Activated CD8-positive, alpha-beta memory T cell treated with anti-CD3 and anti-CD28 coated beads, Interleukin-2, amount 10 ng/mL, durations not matched to agents 7 days and 5 days (primary cell): ENCODE measurements at regions not wholly inside any gene's neighbourhood (a gene's known extent, or its start where the extent isn't known, plus 50 kb on each side); places are given as distances from the start of the nearest gene placed in this dataset.

Experiments
- ATAC-seq: fragments of 150-1000 bp; cut with Tn5 transposase; one replicate; pipeline ENCODE4 v1.10.0; 2021; ENCODE audit warnings: moderate library complexity
- CTCF ChIA-PET: fragments of 350-600 bp; sonication (Branson Sonifier 250); formaldehyde crosslinking; loops from one replicate; lab custom pipeline; 2021; ENCODE audit warnings: antibody characterized with exemption; lab: Charles Lee
- DNase-seq: peaks from one replicate; pipeline ENCODE4 v3.0.0-alpha.2; 2020
- H3K27ac Mint-ChIP-seq: one replicate; pipeline ENCODE4 v1.8.0; 2021; ENCODE audit warnings: mild to moderate bottlenecking, mixed read lengths
- H3K27me3 Mint-ChIP-seq: one replicate; pipeline ENCODE4 v1.8.0; 2021; ENCODE audit warnings: mixed read lengths
- H3K36me3 Mint-ChIP-seq: one replicate; pipeline ENCODE4 v1.8.0; 2021; ENCODE audit warnings: mild to moderate bottlenecking, mixed read lengths
- H3K4me1 Mint-ChIP-seq: one replicate; pipeline ENCODE4 v1.8.0; 2021; ENCODE audit warnings: mixed read lengths
- H3K4me3 Mint-ChIP-seq: one replicate; pipeline ENCODE4 v1.8.0; 2021; ENCODE audit warnings: mild to moderate bottlenecking, moderate library complexity, mixed read lengths
- H3K9me3 Mint-ChIP-seq: one replicate; pipeline ENCODE4 v1.8.0; 2022; ENCODE audit warnings: low read depth, mixed read lengths

- no peak for ATAC-seq
- no peaks in the 10 kb centered on the region for H3K4me1 Mint-ChIP-seq
- no peak for DNase-seq
- no peaks in the 10 kb centered on the region for H3K27me3 Mint-ChIP-seq
- H3K4me3 Mint-ChIP-seq: no peak overlapping the region
- no peaks in the 10 kb centered on the region for H3K36me3 Mint-ChIP-seq
- H3K9me3 Mint-ChIP-seq: peaks cover 8% of the 10 kb centered on the region
- H3K27ac Mint-ChIP-seq: no peak overlapping the region
- CTCF ChIA-PET: interaction anchor here (0.8 to 1.2 kb wide), 2 partner anchors 82 to 437 kb away, joined by 3 read pairs; no protein-coding TSS in a partner anchor
These were observed 321.0 kb upstream of the TRPC7 start for GRCh38 chr5:136686192-136686872.

GRCh38 chr5:136682986-136683385, 317.6 kb upstream of the TRPC7 start:
- CTCF ChIA-PET: no interaction called here
- Mint-ChIP-seq H3K4me3 (no peak overlapping the region), H3K36me3 (no peaks in the 10 kb centered on the region), H3K27me3 (no peaks in the 10 kb centered on the region), H3K4me1 (no peaks in the 10 kb centered on the region), H3K9me3 (peaks cover 5% of the 10 kb centered on the region), H3K27ac (no peak overlapping the region)
- ATAC-seq (no peak), DNase-seq (no peak)

- no peak for DNase-seq
- Mint-ChIP-seq H3K36me3 (no peaks in the 10 kb centered on the region), H3K27me3 (no peaks in the 10 kb centered on the region), H3K4me3 (no peak overlapping the region), H3K27ac (no peak overlapping the region), H3K4me1 (no peaks in the 10 kb centered on the region), H3K9me3 (peaks cover 5% of the 10 kb centered on the region)
- ATAC-seq: no peak
- CTCF ChIA-PET: no interaction called here
These were observed 313.9 kb upstream of the TRPC7 start for GRCh38 chr5:136679233-136679632.

- CTCF ChIA-PET: no interaction called here
- no peaks in the 10 kb centered on the region for H3K27me3 Mint-ChIP-seq
- H3K9me3 Mint-ChIP-seq: peaks cover 5% of the 10 kb centered on the region
- no peaks in the 10 kb centered on the region for H3K4me1 Mint-ChIP-seq
- no peak overlapping the region for H3K27ac Mint-ChIP-seq
- DNase-seq: no peak
- ATAC-seq: no peak
- no peak overlapping the region for H3K4me3 Mint-ChIP-seq
- H3K36me3 Mint-ChIP-seq: no peaks in the 10 kb centered on the region
These were observed 311.9 kb upstream of the TRPC7 start for GRCh38 chr5:136677217-136677616.

GRCh38 chr5:136676685-136677084, 311.3 kb upstream of the TRPC7 start:
- DNase-seq: no peak
- no peak overlapping the region for H3K4me3 Mint-ChIP-seq
- no peaks in the 10 kb centered on the region for H3K4me1 Mint-ChIP-seq
- no peaks in the 10 kb centered on the region for H3K36me3 Mint-ChIP-seq
- H3K27ac Mint-ChIP-seq: no peak overlapping the region
- H3K9me3 Mint-ChIP-seq: peaks cover 5% of the 10 kb centered on the region
- no peak for ATAC-seq
- H3K27me3 Mint-ChIP-seq: no peaks in the 10 kb centered on the region
- CTCF ChIA-PET: no interaction called here

GRCh38 chr5:136675769-136676168, 310.4 kb upstream of the TRPC7 start:
- Mint-ChIP-seq H3K4me3 (no peak overlapping the region), H3K27ac (no peak overlapping the region), H3K9me3 (peaks cover 2% of the 10 kb centered on the region), H3K36me3 (no peaks in the 10 kb centered on the region), H3K27me3 (no peaks in the 10 kb centered on the region), H3K4me1 (no peaks in the 10 kb centered on the region)
- DNase-seq: no peak
- CTCF ChIA-PET: no interaction called here
- no peak for ATAC-seq

- Mint-ChIP-seq H3K4me3 (no peak overlapping the region), H3K27ac (no peak overlapping the region), H3K27me3 (no peaks in the 10 kb centered on the region), H3K36me3 (no peaks in the 10 kb centered on the region), H3K9me3 (no peaks in the 10 kb centered on the region), H3K4me1 (no peaks in the 10 kb centered on the region)
- DNase-seq (no peak), ATAC-seq (no peak)
- CTCF ChIA-PET: no interaction called here
These were observed 308.8 kb upstream of the TRPC7 start for GRCh38 chr5:136674178-136674577.

- Mint-ChIP-seq H3K4me3 (no peak overlapping the region), H3K36me3 (no peaks in the 10 kb centered on the region), H3K27me3 (no peaks in the 10 kb centered on the region), H3K27ac (no peak overlapping the region), H3K9me3 (peaks cover 2% of the 10 kb centered on the region), H3K4me1 (no peaks in the 10 kb centered on the region)
- ATAC-seq: no peak
- DNase-seq: no peak
- CTCF ChIA-PET: no interaction called here
These were observed 302.4 kb upstream of the TRPC7 start for GRCh38 chr5:136667789-136668188.

GRCh38 chr5:136666970-136667620, 301.8 kb upstream of the TRPC7 start:
- Mint-ChIP-seq H3K27me3 (no peaks in the 10 kb centered on the region), H3K9me3 (peaks cover 2% of the 10 kb centered on the region), H3K4me1 (no peaks in the 10 kb centered on the region), H3K27ac (no peak overlapping the region), H3K4me3 (no peak overlapping the region), H3K36me3 (no peaks in the 10 kb centered on the region)
- CTCF ChIA-PET: no interaction called here
- ATAC-seq (no peak), DNase-seq (no peak)

GRCh38 chr5:136665331-136665730, 300.0 kb upstream of the TRPC7 start:
- CTCF ChIA-PET: no interaction called here
- Mint-ChIP-seq H3K4me1 (no peaks in the 10 kb centered on the region), H3K4me3 (no peak overlapping the region), H3K36me3 (no peaks in the 10 kb centered on the region), H3K9me3 (peaks cover 2% of the 10 kb centered on the region), H3K27me3 (no peaks in the 10 kb centered on the region), H3K27ac (no peak overlapping the region)
- DNase-seq: no peak
- ATAC-seq: no peak

- DNase-seq (no peak), ATAC-seq (no peak)
- Mint-ChIP-seq H3K4me3 (no peak overlapping the region), H3K27ac (no peak overlapping the region), H3K36me3 (no peaks in the 10 kb centered on the region), H3K4me1 (no peaks in the 10 kb centered on the region), H3K9me3 (no peaks in the 10 kb centered on the region), H3K27me3 (no peaks in the 10 kb centered on the region)
- CTCF ChIA-PET: no interaction called here
These were observed 295.7 kb upstream of the TRPC7 start for GRCh38 chr5:136661026-136661425.

GRCh38 chr5:136656811-136657210, 291.5 kb upstream of the TRPC7 start:
- H3K4me1 Mint-ChIP-seq: no peaks in the 10 kb centered on the region
- H3K9me3 Mint-ChIP-seq: no peaks in the 10 kb centered on the region
- no peak for DNase-seq
- H3K27me3 Mint-ChIP-seq: no peaks in the 10 kb centered on the region
- no peaks in the 10 kb centered on the region for H3K36me3 Mint-ChIP-seq
- no peak overlapping the region for H3K4me3 Mint-ChIP-seq
- CTCF ChIA-PET: no interaction called here
- no peak for ATAC-seq
- no peak overlapping the region for H3K27ac Mint-ChIP-seq

GRCh38 chr5:136655468-136655867, 290.1 kb upstream of the TRPC7 start:
- no peaks in the 10 kb centered on the region for H3K27me3 Mint-ChIP-seq
- peaks cover 2% of the 10 kb centered on the region for H3K9me3 Mint-ChIP-seq
- H3K36me3 Mint-ChIP-seq: no peaks in the 10 kb centered on the region
- CTCF ChIA-PET: no interaction called here
- no peak for DNase-seq
- no peak overlapping the region for H3K27ac Mint-ChIP-seq
- ATAC-seq: no peak
- no peak overlapping the region for H3K4me3 Mint-ChIP-seq
- H3K4me1 Mint-ChIP-seq: no peaks in the 10 kb centered on the region

GRCh38 chr5:136646915-136647314, 281.6 kb upstream of the TRPC7 start:
- Mint-ChIP-seq H3K4me3 (no peak overlapping the region), H3K4me1 (no peaks in the 10 kb centered on the region), H3K27me3 (no peaks in the 10 kb centered on the region), H3K36me3 (no peaks in the 10 kb centered on the region), H3K9me3 (peaks cover 2% of the 10 kb centered on the region), H3K27ac (no peak overlapping the region)
- CTCF ChIA-PET: no interaction called here
- no peak for DNase-seq
- no peak for ATAC-seq
